GM10248 (cell line): ENCODE measurements at regions not wholly inside any gene's neighbourhood (a gene's known extent, or its start where the extent isn't known, plus 50 kb on each side); places are given as distances from the start of the nearest gene placed in this dataset.

ENCODE experiments used
- CTCF ChIA-PET: fragments of 300-600 bp; sonication (Branson Sonifier 250); formaldehyde crosslinking; extraction: SDS; loops from one replicate; lab custom pipeline; 2021; ENCODE audit warnings: antibody characterized with exemption; lab: Yijun Ruan, JAX
- POLR2A ChIA-PET: fragments of 350-650 bp; sonication (Branson Sonifier 250); formaldehyde crosslinking; extraction: SDS; loops from one replicate; lab custom pipeline; 2020; ENCODE audit warnings: antibody characterized with exemption; lab: Yijun Ruan, JAX
- DNase-seq: peaks from one replicate; pipeline ENCODE4 v3.0.0; 2012; ENCODE audit errors: extremely low spot score
- CTCF ChIP-seq: IDR thresholded peaks from 2 replicates; pipeline ENCODE4 v1.5.1; 2012; ENCODE audit warnings: mild to moderate bottlenecking, low read depth; ENCODE audit errors: extremely low read depth, missing control alignments, control extremely low read depth

- ChIA-PET POLR2A (no interaction called here), CTCF (no interaction called here)
- DNase-seq = no peak
- no peak for TF ChIP-seq CTCF
Measured at GRCh38 chr1:222894331-222894730, 79.5 kb downstream of the DISP1 start.

GRCh38 chr1:222896630-222897526 is 82.0 kb downstream of the DISP1 start:
- CTCF ChIA-PET = no interaction called here

GRCh38 chr1:222897527-222898190 is 82.8 kb downstream of the DISP1 start:
- TF ChIP-seq CTCF = no peak
- no peak for DNase-seq
- CTCF ChIA-PET = interaction anchor here (1.1 kb wide), 1 partner anchor 123 kb away, joined by 3 read pairs; no protein-coding TSS in a partner anchor
- POLR2A ChIA-PET = no interaction called here

More at GRCh38 chr1:222896630-222897526, 82.0 kb downstream of the DISP1 start:
- POLR2A ChIA-PET = no interaction called here
- DNase-seq = no peak
- no peak for TF ChIP-seq CTCF

GRCh38 chr1:222898191-222898527 is 83.3 kb downstream of the DISP1 start:
- ChIA-PET POLR2A (no interaction called here), CTCF (interaction anchor here (1.1 kb wide), 1 partner anchor 123 kb away, joined by 3 read pairs; no protein-coding TSS in a partner anchor)
- no peak for DNase-seq
- no peak for TF ChIP-seq CTCF

- CTCF ChIA-PET = no interaction called here
Measured at GRCh38 chr1:222899471-222899870, 84.6 kb downstream of the DISP1 start.

More at GRCh38 chr1:222899471-222899870, 84.6 kb downstream of the DISP1 start:
- no peak for DNase-seq
- POLR2A ChIA-PET = no interaction called here
- no peak for TF ChIP-seq CTCF
